ENCODE measurements at regions not wholly inside any gene's neighbourhood (a gene's known extent, or its start where the extent isn't known, plus 50 kb on each side); places are given as distances from the start of the nearest gene placed in this dataset.

- H3F3A ChIP-seq (ENCODE audit: low read depth): no peaks in the 10 kb centered on the region
- DNase-seq (ENCODE audit: low spot score): no peak
- no peak overlapping the region for H3K4me3 Mint-ChIP-seq
These were observed 51.7 kb upstream of the RPL38 start for GRCh38 chr17:74151551-74152315.

GRCh38 chr17:74152591-74153455, 50.7 kb upstream of the RPL38 start:
- H3K9me3 Mint-ChIP-seq: peaks cover 3% of the 10 kb centered on the region
- no peak overlapping the region for H3K4me3 ChIP-seq
- no peak for DNase-seq (ENCODE audit: low spot score)
- no peak for TF ChIP-seq EZH2 (IDR thresholded peaks at IDR 0.05)
- TF ChIP-seq CTCF (IDR thresholded peaks at IDR 0.05): no peak
- no peak for TF ChIP-seq EZH2phosphoT487 (IDR thresholded peaks at IDR 0.05)
- H3K4me1 ChIP-seq: peaks cover 4% of the 10 kb centered on the region
- H3K27me3 ChIP-seq: no peaks in the 10 kb centered on the region
- H3K36me3 Mint-ChIP-seq: no peaks in the 10 kb centered on the region
- no peaks in the 10 kb centered on the region for H3F3A ChIP-seq (ENCODE audit: low read depth)
- no peak overlapping the region for H3K9ac ChIP-seq
- H3K27ac ChIP-seq: no peak overlapping the region
- no peaks in the 10 kb centered on the region for H3K9me3 ChIP-seq (ENCODE audit: low read depth)
- H3K4me3 Mint-ChIP-seq: no peak overlapping the region
- H4K20me1 ChIP-seq (ENCODE audit: low read depth): no peaks in the 10 kb centered on the region
- H3K36me3 ChIP-seq: no peaks in the 10 kb centered on the region
- H3K4me2 ChIP-seq: no peak overlapping the region
- H3K27ac Mint-ChIP-seq: peak overlapping the region; percentile 42
- no peaks in the 10 kb centered on the region for H3K79me2 ChIP-seq (ENCODE audit: low read depth)
- no peaks in the 10 kb centered on the region for H3K4me1 Mint-ChIP-seq
- no peak overlapping the region for H2AFZ ChIP-seq (replicated peaks)
- H3K27me3 Mint-ChIP-seq (ENCODE audit: insufficient read depth, low read depth): peaks cover 2% of the 10 kb centered on the region

More at GRCh38 chr17:74151551-74152315, 51.7 kb upstream of the RPL38 start:
- Mint-ChIP-seq H3K9me3 (peaks cover 3% of the 10 kb centered on the region), H3K27ac (no peak overlapping the region), H3K36me3 (no peaks in the 10 kb centered on the region), H3K27me3 (ENCODE audit: insufficient read depth, low read depth) (peaks cover 2% of the 10 kb centered on the region), H3K4me1 (no peaks in the 10 kb centered on the region)
- TF ChIP-seq EZH2phosphoT487 (IDR thresholded peaks at IDR 0.05): no peak
- no peak for TF ChIP-seq EZH2 (IDR thresholded peaks at IDR 0.05)
- TF ChIP-seq CTCF (IDR thresholded peaks at IDR 0.05): no peak
- H3K27ac ChIP-seq: no peak overlapping the region
- no peak overlapping the region for H3K9ac ChIP-seq
- H3K36me3 ChIP-seq: no peaks in the 10 kb centered on the region
- H3K4me1 ChIP-seq: peaks cover 4% of the 10 kb centered on the region
- no peak overlapping the region for H2AFZ ChIP-seq (replicated peaks)
- H3K27me3 ChIP-seq: no peaks in the 10 kb centered on the region
- no peak overlapping the region for H3K4me3 ChIP-seq
- no peaks in the 10 kb centered on the region for H3K79me2 ChIP-seq (ENCODE audit: low read depth)
- H3K4me2 ChIP-seq: no peak overlapping the region
- no peaks in the 10 kb centered on the region for H4K20me1 ChIP-seq (ENCODE audit: low read depth)
- no peaks in the 10 kb centered on the region for H3K9me3 ChIP-seq (ENCODE audit: low read depth)

GRCh38 chr17:74153456-74153810, 50.0 kb upstream of the RPL38 start:
- H3K4me1 Mint-ChIP-seq: no peaks in the 10 kb centered on the region
- H3K4me3 ChIP-seq: no peak overlapping the region
- H3K4me3 Mint-ChIP-seq: no peak overlapping the region
- H3K36me3 ChIP-seq: no peaks in the 10 kb centered on the region
- peaks cover 2% of the 10 kb centered on the region for H3K27me3 Mint-ChIP-seq (ENCODE audit: insufficient read depth, low read depth)
- TF ChIP-seq CTCF (IDR thresholded peaks at IDR 0.05) (no peak), EZH2phosphoT487 (IDR thresholded peaks at IDR 0.05) (no peak), EZH2 (IDR thresholded peaks at IDR 0.05) (no peak)
- no peak for DNase-seq (ENCODE audit: low spot score)
- no peaks in the 10 kb centered on the region for H3F3A ChIP-seq (ENCODE audit: low read depth)
- H3K27me3 ChIP-seq: no peaks in the 10 kb centered on the region
- H3K36me3 Mint-ChIP-seq: no peaks in the 10 kb centered on the region
- no peak overlapping the region for H3K4me2 ChIP-seq
- no peaks in the 10 kb centered on the region for H4K20me1 ChIP-seq (ENCODE audit: low read depth)
- no peaks in the 10 kb centered on the region for H3K79me2 ChIP-seq (ENCODE audit: low read depth)
- peaks cover 3% of the 10 kb centered on the region for H3K9me3 Mint-ChIP-seq
- no peak overlapping the region for H3K9ac ChIP-seq
- no peaks in the 10 kb centered on the region for H3K9me3 ChIP-seq (ENCODE audit: low read depth)
- no peak overlapping the region for H3K27ac ChIP-seq
- H3K4me1 ChIP-seq: peaks cover 4% of the 10 kb centered on the region
- H2AFZ ChIP-seq (replicated peaks): no peak overlapping the region
- H3K27ac Mint-ChIP-seq: peak overlapping the region; percentile 42

Measured in neural progenitor cell (in vitro differentiated cells).